Left ventricle myocardium inferior (tissue), 1 donor: ENCODE measurements at regions not wholly inside any gene's neighbourhood (a gene's known extent, or its start where the extent isn't known, plus 50 kb on each side); places are given as distances from the start of the nearest gene placed in this dataset.

ENCODE experiments used
- DNase-seq: peaks from one replicate; pipeline ENCODE4 v3.0.0-alpha.2; 2020
- H3K27ac ChIP-seq: fragments of 200-600 bp; replicated peaks from 2 replicates; pipeline ENCODE4 v1.8.0; 2021
- H3K27me3 ChIP-seq: fragments of 200-600 bp; 2 replicates; pipeline ENCODE4 v1.8.0; 2021; ENCODE audit warnings: low read depth
- H3K36me3 ChIP-seq: fragments of 200-600 bp; 2 replicates; pipeline ENCODE4 v1.8.0; 2021
- H3K4me1 ChIP-seq: fragments of 200-600 bp; 2 replicates; pipeline ENCODE4 v1.8.0; 2021
- H3K4me3 ChIP-seq: fragments of 200-600 bp; 2 replicates; pipeline ENCODE4 v1.8.0; 2021; ENCODE audit warnings: mild to moderate bottlenecking, moderate library complexity
- H3K9me3 ChIP-seq: fragments of 200-600 bp; replicated peaks from 2 replicates; pipeline ENCODE4 v1.8.0; 2021
- intact Hi-C: fragments of 100-400 bp; cut with micrococcal nuclease; formaldehyde crosslinking; loops from one replicate; pipeline ENCODE4 v1.11.0; 2022
- TF ChIP-seq, protein P1 (sequence below): fragments of 200-600 bp; IDR thresholded peaks from 2 replicates; pipeline ENCODE4 v1.8.0; 2021; ENCODE audit warnings: antibody characterized with exemption, mild to moderate bottlenecking, borderline replicate concordance
- donor health status: DM: no; HTN: yes; CAD: no; lungs with severe emphysema.

DNA sequence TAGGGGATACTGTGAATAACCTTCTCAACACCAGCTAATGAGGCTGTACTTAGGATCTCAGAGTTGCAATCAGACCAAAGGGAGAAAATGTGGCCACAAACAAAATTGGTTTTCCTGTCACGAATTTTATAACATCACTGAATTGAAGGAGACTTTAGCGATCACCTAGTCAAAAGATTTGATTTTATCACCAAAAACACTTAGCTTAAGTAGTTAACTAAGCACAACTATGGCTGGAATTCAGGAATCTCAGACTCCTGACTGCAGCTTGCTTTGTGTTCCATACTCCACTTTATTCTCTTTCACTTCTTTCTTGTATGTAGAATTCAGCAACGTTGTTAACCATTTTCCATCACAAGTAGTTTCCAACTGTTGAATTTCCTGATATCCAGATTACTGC lies 152.0 kb downstream of the SLC16A9 start:
- Histone ChIP-seq H3K4me3 (no peak overlapping the region), H3K36me3 (no peaks in the 10 kb centered on the region), H3K27me3 (no peaks in the 10 kb centered on the region), H3K27ac (no peak overlapping the region), H3K9me3 (no peaks in the 10 kb centered on the region), H3K4me1 (no peaks in the 10 kb centered on the region)
- TF ChIP-seq, protein P1, sequence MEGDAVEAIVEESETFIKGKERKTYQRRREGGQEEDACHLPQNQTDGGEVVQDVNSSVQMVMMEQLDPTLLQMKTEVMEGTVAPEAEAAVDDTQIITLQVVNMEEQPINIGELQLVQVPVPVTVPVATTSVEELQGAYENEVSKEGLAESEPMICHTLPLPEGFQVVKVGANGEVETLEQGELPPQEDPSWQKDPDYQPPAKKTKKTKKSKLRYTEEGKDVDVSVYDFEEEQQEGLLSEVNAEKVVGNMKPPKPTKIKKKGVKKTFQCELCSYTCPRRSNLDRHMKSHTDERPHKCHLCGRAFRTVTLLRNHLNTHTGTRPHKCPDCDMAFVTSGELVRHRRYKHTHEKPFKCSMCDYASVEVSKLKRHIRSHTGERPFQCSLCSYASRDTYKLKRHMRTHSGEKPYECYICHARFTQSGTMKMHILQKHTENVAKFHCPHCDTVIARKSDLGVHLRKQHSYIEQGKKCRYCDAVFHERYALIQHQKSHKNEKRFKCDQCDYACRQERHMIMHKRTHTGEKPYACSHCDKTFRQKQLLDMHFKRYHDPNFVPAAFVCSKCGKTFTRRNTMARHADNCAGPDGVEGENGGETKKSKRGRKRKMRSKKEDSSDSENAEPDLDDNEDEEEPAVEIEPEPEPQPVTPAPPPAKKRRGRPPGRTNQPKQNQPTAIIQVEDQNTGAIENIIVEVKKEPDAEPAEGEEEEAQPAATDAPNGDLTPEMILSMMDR: no peak
- no peak for DNase-seq
- intact Hi-C loops: no loop called here

DNA sequence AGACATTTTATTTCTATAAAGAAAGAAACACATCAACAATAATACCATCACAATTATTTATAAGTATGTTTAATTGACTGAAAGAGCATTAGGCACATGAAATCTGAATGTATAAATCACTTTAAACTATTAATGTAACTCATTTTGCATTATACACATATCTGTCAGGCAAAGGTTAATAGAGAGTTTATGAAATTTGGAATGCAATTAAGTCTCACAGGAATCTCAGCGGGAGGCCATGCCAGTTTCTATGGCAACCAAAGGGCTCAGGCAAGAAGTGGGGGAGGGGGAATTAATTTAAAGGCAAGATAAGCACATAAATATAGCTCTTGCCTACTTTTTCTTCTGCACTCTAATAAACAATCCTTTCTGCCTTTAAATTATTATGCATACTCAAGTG lies 152.6 kb downstream of the SLC16A9 start:
- DNase-seq: no peak
- Histone ChIP-seq H3K4me3 (no peak overlapping the region), H3K9me3 (no peaks in the 10 kb centered on the region), H3K27ac (no peak overlapping the region), H3K36me3 (no peaks in the 10 kb centered on the region), H3K27me3 (no peaks in the 10 kb centered on the region), H3K4me1 (no peaks in the 10 kb centered on the region)
- TF ChIP-seq, protein P1: no peak
- intact Hi-C loops: no loop called here

DNA sequence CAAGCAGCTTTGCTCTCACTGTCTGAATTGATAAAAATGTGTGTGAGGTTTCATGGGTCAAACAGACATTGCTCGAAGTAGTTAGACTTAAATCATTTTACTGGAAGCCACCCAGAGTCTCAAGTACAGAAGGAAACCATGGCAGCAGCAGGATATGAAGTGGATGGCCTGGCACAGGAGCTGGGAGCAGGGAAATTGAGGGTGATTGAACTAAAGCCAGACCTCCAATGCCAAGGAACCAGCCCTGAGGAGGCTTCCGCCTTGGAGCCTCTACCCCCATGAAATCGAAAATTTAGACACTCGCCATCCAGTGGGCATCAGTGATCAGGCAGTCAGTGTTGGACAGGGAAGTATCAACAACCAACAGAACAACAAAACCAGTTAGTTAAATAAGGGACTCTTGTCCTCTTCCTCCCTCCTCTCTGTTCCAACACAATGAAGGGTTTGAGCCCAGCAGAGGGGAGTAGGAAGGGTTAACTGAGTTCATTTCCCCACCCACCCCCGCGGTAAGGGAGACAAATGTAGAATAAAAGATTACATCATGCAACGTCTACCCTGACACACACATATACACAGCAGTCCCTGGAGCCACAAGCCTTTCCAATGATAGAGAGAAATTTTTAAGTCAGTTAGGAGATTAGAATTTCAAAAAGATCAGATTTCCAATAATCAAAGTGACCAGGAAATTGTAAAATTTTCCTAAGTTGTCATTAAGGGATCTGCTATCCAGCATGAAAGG lies 156.3 kb downstream of the SLC16A9 start:
- intact Hi-C loops: no loop called here
- H3K4me1 ChIP-seq: no peaks in the 10 kb centered on the region
- no peak overlapping the region for H3K27ac ChIP-seq
- H3K27me3 ChIP-seq: no peaks in the 10 kb centered on the region
- no peaks in the 10 kb centered on the region for H3K36me3 ChIP-seq
- no peaks in the 10 kb centered on the region for H3K9me3 ChIP-seq
- no peak for DNase-seq
- H3K4me3 ChIP-seq: no peak overlapping the region
- TF ChIP-seq, protein P1: no peak

GRCh38 chr10:59550061-59550460 lies 159.6 kb downstream of the SLC16A9 start:
- no peak overlapping the region for H3K4me3 ChIP-seq
- no peaks in the 10 kb centered on the region for H3K36me3 ChIP-seq
- DNase-seq: no peak
- TF ChIP-seq, protein P1: no peak
- H3K27ac ChIP-seq: no peak overlapping the region
- H3K9me3 ChIP-seq: no peaks in the 10 kb centered on the region
- intact Hi-C loops: no loop called here
- H3K4me1 ChIP-seq: no peaks in the 10 kb centered on the region
- H3K27me3 ChIP-seq: no peaks in the 10 kb centered on the region

DNA sequence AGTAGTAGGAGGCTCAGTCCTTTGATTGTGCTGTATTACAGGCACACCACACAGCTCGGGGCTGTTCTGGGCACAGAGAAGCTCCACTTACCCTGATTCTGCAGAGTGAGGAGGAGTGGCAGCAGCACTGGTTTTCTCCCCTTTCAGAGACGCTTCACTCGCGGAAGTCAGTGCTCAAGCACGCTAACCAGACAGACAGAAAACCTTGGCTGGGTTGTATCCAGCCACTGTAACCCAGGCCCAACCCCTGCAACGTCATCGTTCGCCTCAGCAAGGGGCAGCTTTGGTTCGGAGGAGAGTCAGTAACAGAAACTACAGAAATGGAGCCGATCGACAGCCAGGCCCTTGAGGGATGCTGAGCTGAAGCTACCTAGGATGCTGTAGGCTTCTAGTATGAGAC lies 171.0 kb downstream of the SLC16A9 start:
- no peak overlapping the region for H3K27ac ChIP-seq
- TF ChIP-seq, protein P1: no peak
- no peaks in the 10 kb centered on the region for H3K27me3 ChIP-seq
- H3K36me3 ChIP-seq: no peaks in the 10 kb centered on the region
- DNase-seq: no peak
- H3K4me1 ChIP-seq: peaks cover 22% of the 10 kb centered on the region
- no peak overlapping the region for H3K4me3 ChIP-seq
- intact Hi-C loops: no loop called here
- H3K9me3 ChIP-seq: no peaks in the 10 kb centered on the region

- peak overlapping the region; percentile 81 for H3K27ac ChIP-seq
- no peaks in the 10 kb centered on the region for H3K9me3 ChIP-seq
- TF ChIP-seq, protein P1: no peak
- H3K4me3 ChIP-seq: no peak overlapping the region
- no peaks in the 10 kb centered on the region for H3K36me3 ChIP-seq
- no peaks in the 10 kb centered on the region for H3K27me3 ChIP-seq
- no peak for DNase-seq
- intact Hi-C loops: no loop called here
- H3K4me1 ChIP-seq: peaks cover 22% of the 10 kb centered on the region
Observed at GRCh38 chr10:59537501-59537900, 172.1 kb downstream of the SLC16A9 start.
